ENCODE measurements at regions not wholly inside any gene's neighbourhood (a gene's known extent, or its start where the extent isn't known, plus 50 kb on each side); places are given as distances from the start of the nearest gene placed in this dataset.

DNA sequence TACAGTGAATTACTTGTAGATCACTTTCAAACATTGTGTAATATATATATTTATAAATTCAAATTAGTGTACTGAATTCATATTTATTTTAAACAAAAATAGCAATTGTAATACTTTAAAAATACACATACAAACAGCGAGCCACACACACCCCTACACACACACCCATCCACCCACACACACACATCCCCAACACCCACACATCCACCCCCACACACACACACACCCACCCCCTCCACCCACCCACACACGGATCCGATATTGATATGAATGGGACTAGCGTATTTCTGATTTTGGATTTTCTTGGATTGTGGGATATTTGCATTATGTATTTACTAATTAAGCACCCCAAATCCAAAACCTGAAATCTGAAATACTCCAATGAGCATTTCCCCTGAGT lies 451.2 kb downstream of the PCDH7 start:
- ChIA-PET POLR2A (no interaction called here), CTCF (no interaction called here)
- Histone ChIP-seq H3K27me3 (ENCODE audit: control insufficient read depth, insufficient read depth, low read length) (no peaks in the 10 kb centered on the region), H3K36me3 (ENCODE audit: control insufficient read depth, insufficient read depth, low read length) (no peaks in the 10 kb centered on the region), H3K4me3 (ENCODE audit: low read depth in 2 of 2, low read length in 2 of 2) (no peak overlapping the region), H3K4me1 (ENCODE audit: control insufficient read depth, insufficient read depth, low read length) (no peaks in the 10 kb centered on the region), H3K27ac (ENCODE audit: low read length) (no peak overlapping the region), H3K9me3 (ENCODE audit: control insufficient read depth, insufficient read depth, low read depth, low read length) (no peaks in the 10 kb centered on the region)
- ATAC-seq (no peak), DNase-seq (ENCODE audit: low read depth, low spot score) (no peak)
- intact Hi-C loops (cut with micrococcal nuclease; ENCODE audit: unreplicated experiment) (no loop called here), in situ Hi-C loops (cut with HindIII; ENCODE audit: low pct_unique_long_range_greater_than_20kb, low sequenced_read_pairs) (no loop called here)
- TF ChIP-seq, protein P1, sequence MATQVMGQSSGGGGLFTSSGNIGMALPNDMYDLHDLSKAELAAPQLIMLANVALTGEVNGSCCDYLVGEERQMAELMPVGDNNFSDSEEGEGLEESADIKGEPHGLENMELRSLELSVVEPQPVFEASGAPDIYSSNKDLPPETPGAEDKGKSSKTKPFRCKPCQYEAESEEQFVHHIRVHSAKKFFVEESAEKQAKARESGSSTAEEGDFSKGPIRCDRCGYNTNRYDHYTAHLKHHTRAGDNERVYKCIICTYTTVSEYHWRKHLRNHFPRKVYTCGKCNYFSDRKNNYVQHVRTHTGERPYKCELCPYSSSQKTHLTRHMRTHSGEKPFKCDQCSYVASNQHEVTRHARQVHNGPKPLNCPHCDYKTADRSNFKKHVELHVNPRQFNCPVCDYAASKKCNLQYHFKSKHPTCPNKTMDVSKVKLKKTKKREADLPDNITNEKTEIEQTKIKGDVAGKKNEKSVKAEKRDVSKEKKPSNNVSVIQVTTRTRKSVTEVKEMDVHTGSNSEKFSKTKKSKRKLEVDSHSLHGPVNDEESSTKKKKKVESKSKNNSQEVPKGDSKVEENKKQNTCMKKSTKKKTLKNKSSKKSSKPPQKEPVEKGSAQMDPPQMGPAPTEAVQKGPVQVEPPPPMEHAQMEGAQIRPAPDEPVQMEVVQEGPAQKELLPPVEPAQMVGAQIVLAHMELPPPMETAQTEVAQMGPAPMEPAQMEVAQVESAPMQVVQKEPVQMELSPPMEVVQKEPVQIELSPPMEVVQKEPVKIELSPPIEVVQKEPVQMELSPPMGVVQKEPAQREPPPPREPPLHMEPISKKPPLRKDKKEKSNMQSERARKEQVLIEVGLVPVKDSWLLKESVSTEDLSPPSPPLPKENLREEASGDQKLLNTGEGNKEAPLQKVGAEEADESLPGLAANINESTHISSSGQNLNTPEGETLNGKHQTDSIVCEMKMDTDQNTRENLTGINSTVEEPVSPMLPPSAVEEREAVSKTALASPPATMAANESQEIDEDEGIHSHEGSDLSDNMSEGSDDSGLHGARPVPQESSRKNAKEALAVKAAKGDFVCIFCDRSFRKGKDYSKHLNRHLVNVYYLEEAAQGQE (IDR thresholded peaks at IDR 0.05; ENCODE audit: insufficient read depth in 1 of 2, low read depth in 2 of 2, low read length in 1 of 2) = no peak
- TF ChIP-seq POLR2AphosphoS5 (IDR thresholded peaks at IDR 0.05; ENCODE audit: low read depth, low read length) = no peak
- TF ChIP-seq, protein P2, sequence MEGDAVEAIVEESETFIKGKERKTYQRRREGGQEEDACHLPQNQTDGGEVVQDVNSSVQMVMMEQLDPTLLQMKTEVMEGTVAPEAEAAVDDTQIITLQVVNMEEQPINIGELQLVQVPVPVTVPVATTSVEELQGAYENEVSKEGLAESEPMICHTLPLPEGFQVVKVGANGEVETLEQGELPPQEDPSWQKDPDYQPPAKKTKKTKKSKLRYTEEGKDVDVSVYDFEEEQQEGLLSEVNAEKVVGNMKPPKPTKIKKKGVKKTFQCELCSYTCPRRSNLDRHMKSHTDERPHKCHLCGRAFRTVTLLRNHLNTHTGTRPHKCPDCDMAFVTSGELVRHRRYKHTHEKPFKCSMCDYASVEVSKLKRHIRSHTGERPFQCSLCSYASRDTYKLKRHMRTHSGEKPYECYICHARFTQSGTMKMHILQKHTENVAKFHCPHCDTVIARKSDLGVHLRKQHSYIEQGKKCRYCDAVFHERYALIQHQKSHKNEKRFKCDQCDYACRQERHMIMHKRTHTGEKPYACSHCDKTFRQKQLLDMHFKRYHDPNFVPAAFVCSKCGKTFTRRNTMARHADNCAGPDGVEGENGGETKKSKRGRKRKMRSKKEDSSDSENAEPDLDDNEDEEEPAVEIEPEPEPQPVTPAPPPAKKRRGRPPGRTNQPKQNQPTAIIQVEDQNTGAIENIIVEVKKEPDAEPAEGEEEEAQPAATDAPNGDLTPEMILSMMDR (IDR thresholded peaks at IDR 0.05) = no peak
- TF ChIP-seq SIN3A (IDR thresholded peaks at IDR 0.05; ENCODE audit: borderline replicate concordance, insufficient read depth, low read depth, low read length) = no peak
- TF ChIP-seq TCF7L2 (IDR thresholded peaks at IDR 0.05; ENCODE audit: low read depth, low read length) = no peak
- BruUV-seq (replicated peaks) = no TSS peak

DNA sequence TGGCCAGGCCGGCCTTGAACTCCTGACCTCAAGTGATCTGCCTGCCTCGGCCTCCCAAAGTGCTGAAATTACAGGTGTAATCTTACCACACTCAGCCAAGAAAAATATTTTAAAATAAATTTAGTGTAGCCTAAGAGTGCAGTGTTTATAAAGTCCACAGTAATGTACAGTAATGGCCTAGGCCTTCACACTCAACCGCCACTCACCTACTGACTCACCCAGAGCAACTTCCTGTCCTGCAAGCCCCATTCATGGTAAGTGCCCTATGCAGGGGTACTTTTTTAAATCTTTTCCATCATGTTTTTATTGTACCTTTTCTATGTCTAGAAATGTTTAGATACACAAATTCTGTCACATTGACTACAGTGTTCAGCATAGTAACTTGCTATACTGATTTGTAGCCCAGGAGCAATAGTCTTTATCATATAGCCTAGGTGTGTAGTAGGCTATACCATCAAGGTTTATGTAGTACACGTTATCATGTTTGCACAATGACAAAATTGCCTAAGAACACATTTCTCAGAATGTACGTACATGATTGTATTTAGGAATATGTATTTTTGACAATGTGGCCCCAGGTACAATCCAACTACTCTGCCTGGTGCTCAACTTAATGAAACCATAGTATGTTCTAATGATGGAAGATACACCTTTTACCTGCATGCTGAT lies 455.2 kb downstream of the PCDH7 start:
- in situ Hi-C loops (cut with HindIII; ENCODE audit: low pct_unique_long_range_greater_than_20kb, low sequenced_read_pairs) (no loop called here), intact Hi-C loops (cut with micrococcal nuclease; ENCODE audit: unreplicated experiment) (no loop called here)
- no TSS peak for BruUV-seq (replicated peaks)
- no peaks in the 10 kb centered on the region for H3K9me3 ChIP-seq (ENCODE audit: control insufficient read depth, insufficient read depth, low read depth, low read length)
- H3K27ac ChIP-seq (ENCODE audit: low read length) = no peak overlapping the region
- POLR2A ChIA-PET = no interaction called here
- H3K27me3 ChIP-seq (ENCODE audit: control insufficient read depth, insufficient read depth, low read length) = no peaks in the 10 kb centered on the region
- ATAC-seq (no peak), DNase-seq (ENCODE audit: low read depth, low spot score) (no peak)
- CTCF ChIA-PET = no interaction called here
- TF ChIP-seq TCF7L2 (IDR thresholded peaks at IDR 0.05; ENCODE audit: low read depth, low read length) (no peak), SIN3A (IDR thresholded peaks at IDR 0.05; ENCODE audit: borderline replicate concordance, insufficient read depth, low read depth, low read length) (no peak), POLR2AphosphoS5 (IDR thresholded peaks at IDR 0.05; ENCODE audit: low read depth, low read length) (no peak)
- TF ChIP-seq, protein P2 (IDR thresholded peaks at IDR 0.05) = no peak
- TF ChIP-seq, protein P1 (IDR thresholded peaks at IDR 0.05; ENCODE audit: insufficient read depth in 1 of 2, low read depth in 2 of 2, low read length in 1 of 2) = no peak
- H3K4me3 ChIP-seq (ENCODE audit: low read depth in 2 of 2, low read length in 2 of 2) = no peak overlapping the region
- H3K36me3 ChIP-seq (ENCODE audit: control insufficient read depth, insufficient read depth, low read length) = no peaks in the 10 kb centered on the region
- no peaks in the 10 kb centered on the region for H3K4me1 ChIP-seq (ENCODE audit: control insufficient read depth, insufficient read depth, low read length)

All from Panc1 (cell line).